K562 (cell line): ENCODE measurements at regions not wholly inside any gene's neighbourhood (a gene's known extent, or its start where the extent isn't known, plus 50 kb on each side); places are given as distances from the start of the nearest gene placed in this dataset.

Source experiments
- ATAC-seq: fragments of 200-7000 bp; cut with Tn5 transposase; 3 replicates; pipeline ENCODE4 v1.9.1; 2020; ENCODE audit warnings: moderate library complexity
- BruUV-seq: library from RNA; stranded (reverse); fragments of 400-500 nt; replicated peaks from 2 replicates; lab custom pipeline; 2021; lab: Mats Ljungman, UMichigan
- CTCF ChIA-PET: fragments of 300-600 bp; formaldehyde crosslinking; extraction: SDS; loops from one replicate; lab custom pipeline; 2021; ENCODE audit warnings: low intra/inter-chr PET ratio; lab: Yijun Ruan, JAX
- POLR2A ChIA-PET: fragments of 300-600, 350-650 bp; sonication (Branson Sonifier 250); formaldehyde crosslinking; extraction: SDS; loops from one replicate; lab custom pipeline; 2021; ENCODE audit warnings: antibody characterized with exemption, inconsistent platforms; lab: Yijun Ruan, JAX
- DNase-seq, 4 experiments: peaks; one replicate each; pipeline versions ENCODE4 v3.0.0 to v3.0.0-alpha.2; 2011 to 2018; ENCODE audit warnings: low spot score in 3 of 4, mixed read lengths in 3 of 4; ENCODE audit errors: extremely low read depth in 1 of 4
- FAIRE-seq: peaks from 2 replicates; lab custom pipeline; 2011; peaks lifted over from hg19 to GRCh38; lab: Jason Lieb, UNC
- H2AFZ ChIP-seq: 2 replicates; pipeline ENCODE4 v1.6.0; 2011; ENCODE audit warnings: low read depth, low read length, control low read depth, inconsistent platforms
- H3K27ac ChIP-seq: fragments of 200-600 bp; 3 replicates; pipeline ENCODE4 v1.8.0; 2011; ENCODE audit warnings: low read depth, mild to moderate bottlenecking, control low read depth, inconsistent platforms, low read length, moderate library complexity, mixed read lengths; ENCODE audit errors: extremely low read depth
- H3K27me3 ChIP-seq, 2 experiments: fragments of 300-600 bp in 1 of 2; 2 replicates in 1 of 2; 3 replicates in 1 of 2; pipeline versions ENCODE4 v1.6.0 to v1.8.0; 2011; ENCODE audit warnings: inconsistent platforms in 2 of 2, low read length in 2 of 2, mild to moderate bottlenecking in 1 of 2, mixed read lengths in 1 of 2, moderate library complexity in 1 of 2; ENCODE audit not compliant: control insufficient read depth in 2 of 2, insufficient read depth in 2 of 2
- H3K36me3 ChIP-seq: fragments of 300-600 bp; 3 replicates; pipeline ENCODE4 v1.8.0; 2011; ENCODE audit warnings: mild to moderate bottlenecking, low read length, inconsistent platforms; ENCODE audit not compliant: control insufficient read depth, insufficient read depth
- H3K4me1 ChIP-seq, 2 experiments: fragments of 200-600 bp in 1 of 2; replicated peaks in 1 of 2; 2 replicates in 1 of 2; 3 replicates in 1 of 2; pipeline versions ENCODE4 v1.5.1 to v1.8.0; 2011; ENCODE audit warnings: inconsistent platforms in 2 of 2, low read length in 2 of 2, mild to moderate bottlenecking in 1 of 2, mixed read lengths in 1 of 2, moderate library complexity in 1 of 2; ENCODE audit not compliant: control insufficient read depth in 2 of 2, insufficient read depth in 2 of 2
- H3K4me2 ChIP-seq: 2 replicates; pipeline ENCODE4 v1.6.1; 2011; ENCODE audit warnings: low read length, control low read depth, inconsistent platforms, mixed read lengths; ENCODE audit not compliant: insufficient read depth
- H3K4me3 ChIP-seq: fragments of 200-600 bp; sonication (generic), shearing (Covaris generic); 2 replicates; pipeline ENCODE4 v1.5.1; 2016; ENCODE audit warnings: control low read depth, inconsistent platforms
- H3K79me2 ChIP-seq: fragments of 200-600 bp; 3 replicates; pipeline ENCODE4 v1.8.0; 2011; ENCODE audit warnings: low read length, inconsistent platforms; ENCODE audit not compliant: control insufficient read depth, insufficient read depth
- H3K9ac ChIP-seq, 2 experiments: 2 replicates each; pipeline versions ENCODE4 v1.6.0 to v1.6.1; 2011; ENCODE audit warnings: low read depth in 2 of 2, low read length in 2 of 2, control low read depth in 1 of 2, inconsistent platforms in 1 of 2, mild to moderate bottlenecking in 1 of 2, mixed read lengths in 1 of 2; ENCODE audit not compliant: insufficient read depth in 1 of 2
- H3K9me1 ChIP-seq: one replicate; pipeline ENCODE4 v1.6.0; 2011; ENCODE audit warnings: inconsistent platforms, mild to moderate bottlenecking, low read length, moderate library complexity; ENCODE audit not compliant: control insufficient read depth, insufficient read depth
- H3K9me3 ChIP-seq: replicated peaks from 2 replicates; pipeline ENCODE4 v1.5.1; 2011; ENCODE audit warnings: low read depth, low read length, inconsistent platforms; ENCODE audit not compliant: control insufficient read depth, insufficient read depth
- H4K20me1 ChIP-seq: replicated peaks from 2 replicates; pipeline ENCODE4 v1.6.1; 2011; ENCODE audit warnings: low read length, inconsistent platforms, mixed read lengths; ENCODE audit not compliant: control insufficient read depth, insufficient read depth
- ATF1 ChIP-seq, 2 experiments: fragments of 450-650 bp in 1 of 2; IDR thresholded peaks; 2 replicates each; pipeline ENCODE4 v1.6.1; 2016; ENCODE audit warnings: missing compliant biosample characterization in 1 of 2, missing genetic modification characterization in 1 of 2
- CBFB ChIP-seq: sonication (generic); formaldehyde crosslinking; IDR thresholded peaks from 2 replicates; pipeline ENCODE4 v1.4.0; 2020; ENCODE audit warnings: mild to moderate bottlenecking, missing genetic modification reagents
- CGGBP1 ChIP-seq: fragments of 250-450 bp; sonication (Bioruptor Pico); IDR thresholded peaks from 2 replicates; pipeline ENCODE4 v1.9.0; 2021; ENCODE audit warnings: mild to moderate bottlenecking
- WHSC1 ChIP-seq: IDR thresholded peaks from one replicate; pipeline ENCODE4 v1.6.1; 2012; ENCODE audit warnings: low read length, control low read depth, inconsistent platforms
- ZEB2 ChIP-seq: fragments of 450-650 bp; IDR thresholded peaks from 2 replicates; pipeline ENCODE4 v1.6.1; 2016
- ZNF407 ChIP-seq: fragments of 450-650 bp; IDR thresholded peaks from 2 replicates; pipeline ENCODE4 v1.6.1; 2016; ENCODE audit warnings: low read depth
- WGBS: fragments of 100-300 bp; shearing (Covaris generic); methylation state at CpG from one replicate; pipeline ENCODE4 v1.1.6; 2016; ENCODE audit warnings: low coverage, mixed read lengths; ENCODE audit not compliant: insufficient coverage; ENCODE audit errors: missing lambda C conversion rate; 5-methylcytosine and 5-hydroxymethylcytosine counted together
- in situ Hi-C: fragments of 300-500 bp; cut with MboI; formaldehyde crosslinking; loops from 4 replicates; pipeline ENCODE4 v1.15.0; 2018; ENCODE audit warnings: inconsistent platforms, mixed read lengths
- intact Hi-C: fragments of 100-400 bp; cut with micrococcal nuclease; formaldehyde crosslinking; loops from 2 replicates; pipeline ENCODE4 v1.14.2; 2022
- TF ChIP-seq, protein P1 (sequence below): fragments of 250-450 bp; sonication (Bioruptor Pico); IDR thresholded peaks from 2 replicates; pipeline ENCODE4 v1.5.0; 2021; ENCODE audit warnings: mild to moderate bottlenecking, moderate library complexity
- TF ChIP-seq, protein P2 (sequence below): fragments of 250-450 bp; sonication (Bioruptor Pico); IDR thresholded peaks from 2 replicates; pipeline ENCODE4 v1.8.0; 2021; ENCODE audit warnings: mild to moderate bottlenecking, moderate library complexity

DNA sequence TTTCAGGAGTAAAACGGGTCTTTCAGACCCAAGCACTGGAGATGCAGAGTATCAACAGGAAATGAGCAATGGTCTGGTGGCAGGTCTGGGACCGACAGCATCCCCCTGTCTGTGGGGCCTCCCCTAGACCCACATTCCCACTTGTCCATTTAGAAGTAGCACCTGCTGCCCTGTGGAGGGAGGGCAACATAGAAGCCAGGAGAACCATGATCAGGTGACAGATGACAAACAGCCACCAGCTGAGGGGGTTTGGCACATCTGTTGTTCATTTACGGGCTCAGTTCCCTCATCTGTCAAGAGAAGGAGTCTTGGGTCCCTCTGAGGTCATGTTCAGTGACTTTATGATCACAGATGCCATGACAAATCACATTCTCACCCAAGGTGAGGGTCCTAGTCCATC lies 77.9 kb upstream of the SLC66A3 start:
- Histone ChIP-seq H3K36me3 (no peaks in the 10 kb centered on the region), H3K27ac (no peak overlapping the region), H3K9me3 (no peaks in the 10 kb centered on the region), H4K20me1 (no peaks in the 10 kb centered on the region; the same call in 1 of the 2 replicates), H3K9ac (no peak overlapping the region), H3K4me1 (no peaks in the 10 kb centered on the region; a peak in 1 of 5 replicates), H3K27me3 (peaks cover 11 to 50% of the 10 kb centered on the region in 2 experiments), H3K9me1 (no peaks in the 10 kb centered on the region), H2AFZ (no peak overlapping the region), H3K79me2 (no peaks in the 10 kb centered on the region), H3K4me2 (no peak overlapping the region), H3K4me3 (no peak overlapping the region)
- ChIA-PET CTCF (no interaction called here), POLR2A (no interaction called here)
- BruUV-seq: no TSS peak
- ATAC-seq (no peak), DNase-seq (no peak), FAIRE-seq (no peak)
- WGBS: 0% methylated on average over 3 of the region's 3 CpGs
- in situ Hi-C loops (no loop called here), intact Hi-C loops (no loop called here)
- TF ChIP-seq ATF1 (CRISPR knock-in tag; IDR thresholded peaks at IDR 0.05) (no peak), ATF1 (tag; IDR thresholded peaks at IDR 0.05) (no peak), ZNF407 (no peak), ZEB2 (no peak), WHSC1 (no peak), CBFB (CRISPR knock-in tag) (no peak), CGGBP1 (CRISPR knock-in tag) (no peak)
- TF ChIP-seq, protein P1, sequence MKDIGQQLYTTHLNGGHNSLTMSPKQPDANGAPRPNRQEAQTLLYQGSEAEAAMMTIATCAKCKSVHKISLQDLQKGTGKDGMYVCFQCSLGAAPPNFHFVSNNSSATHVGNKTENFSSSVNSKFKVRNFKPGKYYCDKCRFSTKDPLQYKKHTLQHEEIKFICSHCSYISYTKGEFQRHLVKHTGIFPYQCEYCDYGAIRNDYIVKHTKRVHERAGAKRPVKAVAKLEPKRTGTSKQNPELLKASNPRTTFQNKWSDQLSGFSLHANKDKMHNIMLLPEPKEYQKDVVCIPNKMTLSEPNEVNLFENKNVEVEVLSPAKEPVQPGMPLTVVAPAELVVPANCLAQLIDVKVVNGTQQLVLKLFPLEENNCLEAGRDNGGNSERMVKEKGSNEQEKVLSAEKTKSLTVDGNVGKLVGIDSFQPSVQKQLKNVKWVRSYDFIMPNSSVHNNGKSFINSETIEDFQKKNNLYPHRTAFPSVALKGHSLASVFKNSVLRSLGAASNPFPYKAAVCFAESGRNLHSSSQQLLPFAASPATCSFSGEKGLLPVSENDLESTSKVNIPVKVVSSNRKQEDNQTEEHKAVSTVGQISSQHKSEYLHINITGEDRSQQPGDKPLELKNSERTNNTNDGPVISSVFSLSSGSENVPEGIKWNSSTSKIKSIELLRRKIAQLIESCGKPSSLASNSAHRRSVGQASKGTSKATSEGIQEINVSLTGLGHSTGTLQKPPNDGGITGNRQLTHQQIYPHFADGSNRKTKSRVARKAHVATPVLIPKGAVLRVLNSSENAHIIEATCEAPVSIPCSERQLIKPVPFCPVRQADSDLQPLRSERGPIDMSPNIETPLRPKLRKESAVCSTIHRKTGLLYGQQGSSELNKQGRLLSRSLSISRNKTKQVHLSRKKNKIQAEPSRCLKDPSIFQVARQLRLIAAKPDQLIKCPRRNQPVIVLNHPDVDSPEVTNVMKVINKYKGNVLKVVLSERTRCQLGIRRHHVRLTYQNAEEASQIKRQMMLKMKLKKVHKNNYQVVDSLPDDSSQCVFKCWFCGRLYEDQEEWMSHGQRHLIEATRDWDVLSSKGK (CRISPR knock-in tag): no peak
- TF ChIP-seq, protein P2, sequence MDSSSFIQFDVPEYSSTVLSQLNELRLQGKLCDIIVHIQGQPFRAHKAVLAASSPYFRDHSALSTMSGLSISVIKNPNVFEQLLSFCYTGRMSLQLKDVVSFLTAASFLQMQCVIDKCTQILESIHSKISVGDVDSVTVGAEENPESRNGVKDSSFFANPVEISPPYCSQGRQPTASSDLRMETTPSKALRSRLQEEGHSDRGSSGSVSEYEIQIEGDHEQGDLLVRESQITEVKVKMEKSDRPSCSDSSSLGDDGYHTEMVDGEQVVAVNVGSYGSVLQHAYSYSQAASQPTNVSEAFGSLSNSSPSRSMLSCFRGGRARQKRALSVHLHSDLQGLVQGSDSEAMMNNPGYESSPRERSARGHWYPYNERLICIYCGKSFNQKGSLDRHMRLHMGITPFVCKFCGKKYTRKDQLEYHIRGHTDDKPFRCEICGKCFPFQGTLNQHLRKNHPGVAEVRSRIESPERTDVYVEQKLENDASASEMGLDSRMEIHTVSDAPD (CRISPR knock-in tag): no peak
